ENCODE measurements at regions not wholly inside any gene's neighbourhood (a gene's known extent, or its start where the extent isn't known, plus 50 kb on each side); places are given as distances from the start of the nearest gene placed in this dataset.

- Histone ChIP-seq H3K4me1 (ENCODE audit: control insufficient read depth, low read length) (no peaks in the 10 kb centered on the region), H3K79me2 (ENCODE audit: control insufficient read depth, low read length) (no peaks in the 10 kb centered on the region)
- TF ChIP-seq EZH2phosphoT487 (IDR thresholded peaks at IDR 0.05; ENCODE audit: borderline replicate concordance, low read length): no peak
- TF ChIP-seq CTCF (IDR thresholded peaks at IDR 0.05; ENCODE audit: low read depth, low read length, poor library complexity, severe bottlenecking): no peak
These were observed 226.4 kb upstream of the HS6ST1 start for GRCh38 chr2:128545085-128545484.

GRCh38 chr2:128545829-128546228 lies 227.2 kb upstream of the HS6ST1 start:
- TF ChIP-seq CTCF (IDR thresholded peaks at IDR 0.05; ENCODE audit: low read depth, low read length, poor library complexity, severe bottlenecking): no peak
- no peak overlapping the region for H3K27ac ChIP-seq (ENCODE audit: low read depth, low read length)

More at GRCh38 chr2:128545085-128545484, 226.4 kb upstream of the HS6ST1 start:
- Histone ChIP-seq H4K20me1 (ENCODE audit: control insufficient read depth, insufficient read depth, low read depth, low read length) (no peaks in the 10 kb centered on the region), H3K4me3 (ENCODE audit: low read length) (no peak overlapping the region), H3K27ac (ENCODE audit: low read depth, low read length) (no peak overlapping the region), H3K27me3 (ENCODE audit: control insufficient read depth, low read length) (no peaks in the 10 kb centered on the region), H3K4me2 (ENCODE audit: low read length) (no peak overlapping the region), H3K9me3 (ENCODE audit: control insufficient read depth, insufficient read depth, low read length) (no peaks in the 10 kb centered on the region), H3K36me3 (ENCODE audit: control insufficient read depth, low read length) (no peaks in the 10 kb centered on the region), H3F3A (ENCODE audit: control insufficient read depth, insufficient read depth) (no peaks in the 10 kb centered on the region), H3K9me2 (replicated peaks; ENCODE audit: control insufficient read depth, low read length) (no peaks in the 10 kb centered on the region)

GRCh38 chr2:128547667-128548066 lies 229.0 kb upstream of the HS6ST1 start:
- no peaks in the 10 kb centered on the region for H3K27me3 ChIP-seq (ENCODE audit: control insufficient read depth, low read length)
- no peak overlapping the region for H3K4me2 ChIP-seq (ENCODE audit: low read length)
- H3F3A ChIP-seq (ENCODE audit: control insufficient read depth, insufficient read depth): no peaks in the 10 kb centered on the region
- H3K9me3 ChIP-seq (ENCODE audit: control insufficient read depth, insufficient read depth, low read length): no peaks in the 10 kb centered on the region
- H3K4me3 ChIP-seq (ENCODE audit: low read length): no peak overlapping the region
- TF ChIP-seq EZH2phosphoT487 (IDR thresholded peaks at IDR 0.05; ENCODE audit: borderline replicate concordance, low read length) (no peak), CTCF (IDR thresholded peaks at IDR 0.05; ENCODE audit: low read depth, low read length, poor library complexity, severe bottlenecking) (no peak)
- no peaks in the 10 kb centered on the region for H3K4me1 ChIP-seq (ENCODE audit: control insufficient read depth, low read length)
- H3K27ac ChIP-seq (ENCODE audit: low read depth, low read length): no peak overlapping the region
- no peaks in the 10 kb centered on the region for H3K36me3 ChIP-seq (ENCODE audit: control insufficient read depth, low read length)
- H4K20me1 ChIP-seq (ENCODE audit: control insufficient read depth, insufficient read depth, low read depth, low read length): no peaks in the 10 kb centered on the region
- H3K79me2 ChIP-seq (ENCODE audit: control insufficient read depth, low read length): no peaks in the 10 kb centered on the region
- no peaks in the 10 kb centered on the region for H3K9me2 ChIP-seq (replicated peaks; ENCODE audit: control insufficient read depth, low read length)

More at GRCh38 chr2:128545829-128546228, 227.2 kb upstream of the HS6ST1 start:
- no peaks in the 10 kb centered on the region for H3K9me3 ChIP-seq (ENCODE audit: control insufficient read depth, insufficient read depth, low read length)
- H3K4me3 ChIP-seq (ENCODE audit: low read length): no peak overlapping the region
- H4K20me1 ChIP-seq (ENCODE audit: control insufficient read depth, insufficient read depth, low read depth, low read length): no peaks in the 10 kb centered on the region
- no peaks in the 10 kb centered on the region for H3K27me3 ChIP-seq (ENCODE audit: control insufficient read depth, low read length)
- no peaks in the 10 kb centered on the region for H3K4me1 ChIP-seq (ENCODE audit: control insufficient read depth, low read length)
- H3K4me2 ChIP-seq (ENCODE audit: low read length): no peak overlapping the region
- no peaks in the 10 kb centered on the region for H3K36me3 ChIP-seq (ENCODE audit: control insufficient read depth, low read length)
- H3K9me2 ChIP-seq (replicated peaks; ENCODE audit: control insufficient read depth, low read length): no peaks in the 10 kb centered on the region
- H3K79me2 ChIP-seq (ENCODE audit: control insufficient read depth, low read length): no peaks in the 10 kb centered on the region
- no peaks in the 10 kb centered on the region for H3F3A ChIP-seq (ENCODE audit: control insufficient read depth, insufficient read depth)

- no peak overlapping the region for H3K4me2 ChIP-seq (ENCODE audit: low read length)
- no peaks in the 10 kb centered on the region for H3K36me3 ChIP-seq (ENCODE audit: control insufficient read depth, low read length)
- H3K27ac ChIP-seq (ENCODE audit: low read depth, low read length): no peak overlapping the region
- no peaks in the 10 kb centered on the region for H4K20me1 ChIP-seq (ENCODE audit: control insufficient read depth, insufficient read depth, low read depth, low read length)
- H3K79me2 ChIP-seq (ENCODE audit: control insufficient read depth, low read length): no peaks in the 10 kb centered on the region
- H3K27me3 ChIP-seq (ENCODE audit: control insufficient read depth, low read length): no peaks in the 10 kb centered on the region
- H3K9me2 ChIP-seq (replicated peaks; ENCODE audit: control insufficient read depth, low read length): no peaks in the 10 kb centered on the region
- H3F3A ChIP-seq (ENCODE audit: control insufficient read depth, insufficient read depth): no peaks in the 10 kb centered on the region
- TF ChIP-seq EZH2phosphoT487 (IDR thresholded peaks at IDR 0.05; ENCODE audit: borderline replicate concordance, low read length): no peak
- TF ChIP-seq CTCF (IDR thresholded peaks at IDR 0.05; ENCODE audit: low read depth, low read length, poor library complexity, severe bottlenecking): no peak
- H3K4me3 ChIP-seq (ENCODE audit: low read length): no peak overlapping the region
- no peaks in the 10 kb centered on the region for H3K4me1 ChIP-seq (ENCODE audit: control insufficient read depth, low read length)
- H3K9me3 ChIP-seq (ENCODE audit: control insufficient read depth, insufficient read depth, low read length): no peaks in the 10 kb centered on the region
These were observed 229.8 kb upstream of the HS6ST1 start for GRCh38 chr2:128548461-128548891.

All from DOHH2 (cell line).